ENCODE measurements at regions not wholly inside any gene's neighbourhood (a gene's known extent, or its start where the extent isn't known, plus 50 kb on each side); places are given as distances from the start of the nearest gene placed in this dataset.

GRCh38 chr11:134512571-134513538 lies 100.8 kb upstream of the B3GAT1 start:
- no peak overlapping the region for H3K9ac ChIP-seq (ENCODE audit: extremely low read depth, insufficient read length, low read length)
- TF ChIP-seq CTCF (conservative IDR thresholded peaks at IDR 0.05): no peak
- no peak overlapping the region for H3K4me3 Mint-ChIP-seq
- no peaks in the 10 kb centered on the region for H3K79me1 ChIP-seq (ENCODE audit: insufficient read depth, low read depth, low read length, poor library complexity, severe bottlenecking)
- H3T11ph ChIP-seq (ENCODE audit: low read length): no peak overlapping the region
- WGBS (ENCODE audit: extremely low coverage, insufficient read length, low lambda C conversion rate): no CpG with 5 or more reads among the region's 21 CpGs
- H3K27me3 ChIP-seq (ENCODE audit: insufficient read depth, low read length): no peaks in the 10 kb centered on the region
- no peak overlapping the region for H2BK20ac ChIP-seq (ENCODE audit: low read depth, low read length, poor library complexity, severe bottlenecking)
- H2BK15ac ChIP-seq (ENCODE audit: low read depth, low read length): no peak overlapping the region
- no peaks in the 10 kb centered on the region for H3K9me3 Mint-ChIP-seq
- peaks cover 30% of the 10 kb centered on the region for H3K27me3 Mint-ChIP-seq (ENCODE audit: low read depth)
- no peak overlapping the region for H3K23ac ChIP-seq (ENCODE audit: insufficient read length, low read depth, low read length)
- H3K27ac Mint-ChIP-seq: no peak overlapping the region
- H3K18ac ChIP-seq (ENCODE audit: insufficient read length, low read depth, low read length): no peak overlapping the region
- H2BK5ac ChIP-seq (ENCODE audit: insufficient read length, low read length): no peak overlapping the region
- H2AFZ ChIP-seq (ENCODE audit: low read length): no peak overlapping the region
- H3K4me1 Mint-ChIP-seq: peaks cover 14 to 15% of the 10 kb centered on the region in 2 experiments
- H3K4ac ChIP-seq (ENCODE audit: low read depth, low read length): no peak overlapping the region
- DNase-seq: no peak
- no peaks in the 10 kb centered on the region for H3K23me2 ChIP-seq (ENCODE audit: insufficient read length, low read depth, low read length, poor library complexity, severe bottlenecking)
- H2BK12ac ChIP-seq (ENCODE audit: insufficient read length, low read depth, low read length): no peak overlapping the region
- H4K91ac ChIP-seq (ENCODE audit: insufficient read length, low read depth, low read length): no peak overlapping the region
- H4K20me1 ChIP-seq (ENCODE audit: control insufficient read depth, insufficient read depth, insufficient read length): no peaks in the 10 kb centered on the region
- H2BK120ac ChIP-seq (ENCODE audit: low read depth, low read length, poor library complexity, severe bottlenecking): no peak overlapping the region
- no peak overlapping the region for H3K27ac ChIP-seq (ENCODE audit: insufficient read length, low read depth, low read length)
- H4K8ac ChIP-seq (replicated peaks; ENCODE audit: insufficient read length, low read depth, low read length): no peak overlapping the region
- no peak overlapping the region for H2AK5ac ChIP-seq (ENCODE audit: insufficient read length, low read length)
- H3K9me3 ChIP-seq (ENCODE audit: control insufficient read depth, low read depth, low read length): no peaks in the 10 kb centered on the region
- no peak overlapping the region for H3K56ac ChIP-seq (ENCODE audit: insufficient read length, low read depth, low read length)
- no peaks in the 10 kb centered on the region for H3K4me1 ChIP-seq (ENCODE audit: insufficient read depth, low read length)
- no peaks in the 10 kb centered on the region for H3K79me2 ChIP-seq (ENCODE audit: insufficient read depth, low read length)
- H3K36me3 Mint-ChIP-seq (ENCODE audit: insufficient read depth in 1 of 3, low read depth in 3 of 3): no peaks in the 10 kb centered on the region; a peak in 1 of 7 replicates
- H3K4me2 ChIP-seq (ENCODE audit: insufficient read depth, insufficient read length, low read length): no peak overlapping the region
- no peak overlapping the region for H3K14ac ChIP-seq (ENCODE audit: insufficient read depth, low read length)
- H4K5ac ChIP-seq (ENCODE audit: insufficient read length, low read depth, low read length): no peak overlapping the region
